ENCODE measurements at regions not wholly inside any gene's neighbourhood (a gene's known extent, or its start where the extent isn't known, plus 50 kb on each side); places are given as distances from the start of the nearest gene placed in this dataset.

- Histone ChIP-seq H3K4me1 (ENCODE audit: insufficient read depth, low read length, poor library complexity, severe bottlenecking) (no peaks in the 10 kb centered on the region), H3K27ac (ENCODE audit: low read depth, low read length, poor library complexity, severe bottlenecking) (no peak overlapping the region), H4K20me1 (ENCODE audit: insufficient read depth, low read length) (no peaks in the 10 kb centered on the region), H3K79me2 (ENCODE audit: insufficient read depth, low read depth, low read length) (no peaks in the 10 kb centered on the region), H3K9me2 (ENCODE audit: insufficient read depth, low read length) (no peaks in the 10 kb centered on the region), H3K4me3 (ENCODE audit: low read depth, low read length, poor library complexity, severe bottlenecking) (no peak overlapping the region), H3K36me3 (ENCODE audit: insufficient read depth, low read length) (no peaks in the 10 kb centered on the region), H3K9me3 (ENCODE audit: low read length) (no peaks in the 10 kb centered on the region), H2AFZ (ENCODE audit: low read length) (no peak overlapping the region), H3K4me2 (ENCODE audit: low read length) (no peak overlapping the region)
- no peak for TF ChIP-seq CTCF (conservative IDR thresholded peaks at IDR 0.05; ENCODE audit: low read length)
- TF ChIP-seq EZH2phosphoT487 (IDR thresholded peaks at IDR 0.05; ENCODE audit: borderline replicate concordance, low read depth, low read length): no peak
- intact Hi-C loops (cut with micrococcal nuclease; ENCODE audit: unreplicated experiment): no loop called here
- ChIA-PET POLR2A (interaction anchor here (0.7 kb wide), 1 partner anchor 10 kb away, joined by 4 read pairs; no protein-coding TSS in a partner anchor), CTCF (ENCODE audit: unreplicated experiment) (no interaction called here)
- no TSS peak for BruUV-seq (replicated peaks)
- DNase-seq (ENCODE audit: low spot score): no peak
Measured at GRCh38 chr12:22991250-22991844, 366.4 kb downstream of the ETNK1 start.

- intact Hi-C loops (cut with micrococcal nuclease; ENCODE audit: unreplicated experiment): no loop called here
- no TSS peak for BruUV-seq (replicated peaks)
- TF ChIP-seq CTCF (conservative IDR thresholded peaks at IDR 0.05; ENCODE audit: low read length): no peak
- TF ChIP-seq EZH2phosphoT487 (IDR thresholded peaks at IDR 0.05; ENCODE audit: borderline replicate concordance, low read depth, low read length): no peak
Measured at GRCh38 chr12:22993609-22994315, 368.8 kb downstream of the ETNK1 start.

GRCh38 chr12:22994316-22994675 is 369.3 kb downstream of the ETNK1 start:
- Histone ChIP-seq H2AFZ (ENCODE audit: low read length) (no peak overlapping the region), H3K4me1 (ENCODE audit: insufficient read depth, low read length, poor library complexity, severe bottlenecking) (no peaks in the 10 kb centered on the region), H3K9me2 (ENCODE audit: insufficient read depth, low read length) (no peaks in the 10 kb centered on the region), H3K36me3 (ENCODE audit: insufficient read depth, low read length) (no peaks in the 10 kb centered on the region), H3K4me3 (ENCODE audit: low read depth, low read length, poor library complexity, severe bottlenecking) (no peak overlapping the region), H4K20me1 (ENCODE audit: insufficient read depth, low read length) (no peaks in the 10 kb centered on the region), H3K4me2 (ENCODE audit: low read length) (no peak overlapping the region), H3K9me3 (ENCODE audit: low read length) (no peaks in the 10 kb centered on the region), H3K79me2 (ENCODE audit: insufficient read depth, low read depth, low read length) (no peaks in the 10 kb centered on the region), H3K27ac (ENCODE audit: low read depth, low read length, poor library complexity, severe bottlenecking) (no peak overlapping the region)
- CTCF ChIA-PET (ENCODE audit: unreplicated experiment): no interaction called here
- TF ChIP-seq CTCF (conservative IDR thresholded peaks at IDR 0.05; ENCODE audit: low read length) (no peak), EZH2phosphoT487 (IDR thresholded peaks at IDR 0.05; ENCODE audit: borderline replicate concordance, low read depth, low read length) (no peak)
- DNase-seq (ENCODE audit: low spot score): no peak
- no TSS peak for BruUV-seq (replicated peaks)
- POLR2A ChIA-PET: no interaction called here
- intact Hi-C loops (cut with micrococcal nuclease; ENCODE audit: unreplicated experiment): no loop called here

More at GRCh38 chr12:22993609-22994315, 368.8 kb downstream of the ETNK1 start:
- Histone ChIP-seq H3K36me3 (ENCODE audit: insufficient read depth, low read length) (no peaks in the 10 kb centered on the region), H4K20me1 (ENCODE audit: insufficient read depth, low read length) (no peaks in the 10 kb centered on the region), H3K79me2 (ENCODE audit: insufficient read depth, low read depth, low read length) (no peaks in the 10 kb centered on the region), H3K9me3 (ENCODE audit: low read length) (no peaks in the 10 kb centered on the region), H3K4me2 (ENCODE audit: low read length) (no peak overlapping the region), H2AFZ (ENCODE audit: low read length) (no peak overlapping the region), H3K27ac (ENCODE audit: low read depth, low read length, poor library complexity, severe bottlenecking) (no peak overlapping the region), H3K4me1 (ENCODE audit: insufficient read depth, low read length, poor library complexity, severe bottlenecking) (no peaks in the 10 kb centered on the region), H3K4me3 (ENCODE audit: low read depth, low read length, poor library complexity, severe bottlenecking) (no peak overlapping the region), H3K9me2 (ENCODE audit: insufficient read depth, low read length) (no peaks in the 10 kb centered on the region)
- ChIA-PET POLR2A (interaction anchor here (0.5 to 0.7 kb wide), 2 partner anchors 188 to 722 kb away, joined by 3 read pairs; no protein-coding TSS in a partner anchor), CTCF (ENCODE audit: unreplicated experiment) (interaction anchor here (1.5 kb wide), 1 partner anchor 14 kb away, joined by 4 read pairs; no protein-coding TSS in a partner anchor)
- no peak for DNase-seq (ENCODE audit: low spot score)
